HG02852 (cell line): ENCODE measurements at regions not wholly inside any gene's neighbourhood (a gene's known extent, or its start where the extent isn't known, plus 50 kb on each side); places are given as distances from the start of the nearest gene placed in this dataset.

ENCODE experiments used
- ATAC-seq: cut with Tn5 transposase; IDR thresholded peaks from one replicate; pipeline ENCODE4 v1.9.1; 2021; ENCODE audit warnings: mild to moderate bottlenecking, moderate library complexity; ENCODE audit not compliant: unreplicated experiment

DNA sequence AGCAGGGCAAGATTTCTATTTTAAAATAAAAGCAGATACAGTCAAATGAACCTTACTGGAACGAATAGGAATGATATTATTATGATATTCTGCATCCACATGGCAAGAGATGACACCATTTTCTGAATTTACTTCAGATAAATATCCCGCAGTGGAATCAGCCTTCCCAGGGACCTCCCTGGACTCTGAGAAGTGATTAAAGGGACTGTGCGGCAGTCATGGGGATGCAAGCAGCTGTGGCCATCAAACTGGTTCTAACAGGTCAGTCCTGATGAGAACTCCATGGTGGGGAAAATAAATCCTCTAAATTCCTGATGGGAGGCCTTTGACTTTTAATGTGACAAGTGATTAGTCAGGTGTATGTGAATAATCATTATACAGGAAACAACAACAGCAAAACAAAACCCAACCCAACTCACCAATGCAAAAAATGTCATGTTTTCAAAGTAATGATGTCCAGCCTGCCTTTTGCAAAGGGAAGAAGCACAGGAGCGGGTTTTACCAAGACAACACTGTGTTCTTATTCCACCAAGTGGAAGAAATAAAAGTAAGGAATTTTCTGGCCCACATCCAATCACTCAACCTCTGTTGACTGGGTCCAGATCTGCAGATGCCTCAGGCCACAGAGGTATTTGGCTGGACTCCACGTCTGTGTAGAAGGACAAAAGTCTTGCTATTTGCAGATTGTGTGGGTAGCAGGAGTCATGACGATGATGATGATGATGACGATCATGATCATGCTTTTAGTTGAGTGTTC lies 61.9 kb upstream of the CITED2 start:
- ATAC-seq = no peak

DNA sequence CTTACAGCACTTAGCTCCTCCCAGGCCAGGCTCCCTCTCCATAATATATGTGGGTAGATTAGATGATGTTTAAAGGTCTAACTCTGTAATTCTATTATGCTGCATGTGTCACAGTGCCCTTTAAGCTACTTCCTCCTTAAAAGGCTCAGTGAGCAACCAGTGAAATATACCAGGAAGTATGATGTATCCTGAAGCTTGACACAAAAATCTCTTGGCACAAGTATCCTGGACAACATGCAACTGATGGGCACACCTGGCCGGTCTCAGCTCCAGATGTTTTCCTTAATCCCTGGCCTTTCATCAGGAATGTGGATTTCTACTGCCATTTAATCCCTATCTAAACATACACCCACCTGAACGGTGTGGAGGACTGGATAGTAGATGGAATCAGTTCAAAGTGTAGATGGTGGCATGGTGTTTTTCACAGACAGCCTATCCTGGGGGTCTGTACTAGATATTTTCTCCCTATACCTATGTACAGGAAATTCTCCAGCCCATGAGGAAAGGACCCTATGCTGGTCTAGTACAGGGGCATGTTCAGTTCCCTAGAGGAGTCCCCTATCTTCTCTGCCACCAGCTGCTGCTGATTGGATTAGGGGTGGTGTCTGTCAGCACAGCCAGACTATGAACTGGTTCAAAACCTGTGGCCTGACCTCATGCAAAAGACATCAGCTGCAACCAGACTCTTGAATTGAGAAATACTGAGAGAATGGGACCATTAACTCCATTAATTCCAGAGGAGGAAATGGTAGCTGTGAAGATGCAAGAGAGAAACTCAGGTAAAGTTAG lies 59.4 kb upstream of the CITED2 start:
- ATAC-seq = no peak

- no peak for ATAC-seq
These were observed 57.1 kb upstream of the CITED2 start for GRCh38 chr6:139431602-139431956.

DNA sequence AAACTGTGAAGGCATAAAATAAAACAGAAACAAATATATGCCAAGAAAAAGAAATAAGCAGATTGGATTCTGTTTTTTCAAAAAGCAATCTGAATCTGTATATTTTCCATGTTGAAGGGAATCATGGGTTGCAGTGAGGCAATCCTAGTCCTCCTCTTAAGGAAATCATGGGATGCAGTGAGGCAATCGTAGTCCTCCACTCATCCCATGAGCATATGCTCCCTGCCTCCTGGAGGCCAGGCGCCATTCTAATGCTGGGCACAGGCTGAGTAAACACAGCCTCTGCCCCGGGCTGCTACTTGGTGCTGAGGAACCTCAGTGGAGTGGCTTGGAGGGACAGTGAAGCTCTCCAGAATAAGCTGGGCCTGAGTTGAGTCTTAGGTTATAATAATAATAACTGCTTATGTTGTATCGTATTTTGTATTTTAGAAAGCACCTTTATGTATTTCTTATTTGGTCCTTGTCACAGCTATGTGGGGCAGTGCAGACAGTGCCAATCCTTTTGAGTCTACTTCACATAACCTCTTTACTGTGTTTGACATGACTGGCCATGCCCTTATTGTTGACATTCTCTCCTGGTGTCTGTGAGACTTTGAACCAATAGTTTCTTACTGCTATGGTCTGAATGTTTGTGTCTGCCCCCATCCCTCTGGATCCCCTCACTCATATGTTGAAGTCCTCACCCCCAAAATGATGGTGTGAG lies 56.6 kb upstream of the CITED2 start:
- no peak for ATAC-seq

GRCh38 chr6:139429580-139430145 lies 55.2 kb upstream of the CITED2 start:
- no peak for ATAC-seq

DNA sequence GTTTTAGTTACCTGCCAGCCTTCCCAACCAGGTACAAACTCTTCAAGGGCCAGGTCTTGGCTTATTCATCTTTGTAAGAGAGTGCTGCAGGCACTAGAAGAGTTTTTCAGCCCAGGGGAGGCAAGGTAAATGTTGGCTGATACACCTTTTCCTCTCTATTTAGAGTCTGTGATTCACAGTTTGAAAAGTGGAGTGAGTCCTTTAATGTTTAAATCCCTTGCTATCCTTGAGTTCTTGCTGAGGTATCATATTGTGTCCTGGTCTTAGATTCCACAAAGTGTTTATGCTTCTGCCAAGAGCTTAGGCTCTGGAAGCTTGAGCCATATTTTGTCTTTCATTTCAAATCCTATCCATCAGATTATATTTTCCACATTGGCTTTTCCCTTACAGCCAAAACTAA lies 52.8 kb upstream of the CITED2 start:
- ATAC-seq = no peak

DNA sequence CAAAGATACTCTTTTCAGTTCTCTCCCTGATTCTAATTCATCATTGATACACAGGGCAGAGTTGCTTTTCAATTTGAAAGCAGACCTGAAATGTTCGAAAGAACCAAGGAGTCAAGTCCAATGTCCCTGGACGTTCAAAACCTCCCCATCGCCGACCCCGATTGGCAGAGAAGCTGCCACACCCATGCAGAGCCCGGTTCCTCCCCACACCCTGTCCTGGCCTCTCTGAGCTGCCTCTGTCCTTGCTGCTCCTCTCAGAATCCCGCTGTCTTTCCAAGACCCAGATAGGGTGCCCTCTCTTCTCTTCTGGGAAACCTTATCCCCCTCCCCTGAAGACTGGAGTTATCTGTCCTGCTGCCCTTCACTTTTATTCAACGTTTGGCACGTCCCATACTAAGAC lies 52.3 kb upstream of the CITED2 start:
- no peak for ATAC-seq

DNA sequence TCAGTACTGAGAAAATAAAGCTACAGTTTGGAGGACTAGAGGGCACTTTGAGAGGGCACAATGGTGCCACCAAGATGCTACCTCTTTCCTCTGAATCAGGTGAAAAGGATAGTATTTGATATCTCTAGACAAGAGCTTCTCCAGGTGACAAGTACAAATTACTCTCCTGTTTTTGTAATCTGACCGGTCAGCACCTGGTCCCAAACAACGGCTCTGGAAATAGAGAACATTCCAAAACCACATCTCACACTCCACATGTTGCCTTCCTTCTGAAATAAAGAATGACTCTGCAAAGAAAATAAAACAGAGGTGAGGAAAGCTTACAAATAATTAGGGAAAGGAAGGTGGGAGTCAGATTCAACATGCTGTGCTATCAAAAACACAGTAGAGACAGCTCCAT lies 51.3 kb upstream of the CITED2 start:
- no peak for ATAC-seq

DNA sequence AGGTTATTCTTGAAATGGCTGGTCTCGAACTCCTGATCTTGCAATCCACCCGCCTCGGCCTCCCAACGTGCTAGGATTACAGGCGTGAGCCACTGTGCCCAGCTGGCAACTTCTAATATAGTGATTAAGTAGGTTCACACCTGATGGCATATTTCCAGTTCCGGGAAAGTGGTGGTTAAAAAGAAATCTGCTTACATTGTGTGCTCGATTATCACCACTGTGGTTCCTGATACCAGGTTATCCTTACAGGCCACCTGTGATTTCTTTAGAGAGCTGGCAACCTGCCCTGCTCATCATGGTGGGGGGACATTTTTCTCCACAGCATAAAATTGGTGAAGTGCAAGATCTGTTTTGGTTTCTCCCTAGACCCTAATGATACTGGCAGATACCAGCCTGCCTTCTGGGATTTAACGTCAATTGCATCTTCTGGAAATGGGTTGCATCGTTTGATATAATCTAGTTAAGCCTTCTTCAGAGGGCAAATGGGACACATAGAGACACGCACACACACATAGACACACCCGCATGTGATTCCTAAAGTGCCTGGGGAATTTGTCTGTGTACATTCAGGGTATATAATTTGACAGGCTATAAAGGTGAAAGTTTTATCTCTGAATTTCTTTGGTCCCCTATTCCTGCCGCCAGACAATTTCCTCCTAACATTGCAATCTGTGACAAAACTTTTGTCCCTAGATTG lies 49.7 kb upstream of the CITED2 start:
- no peak for ATAC-seq
